ENCODE measurements at regions not wholly inside any gene's neighbourhood (a gene's known extent, or its start where the extent isn't known, plus 50 kb on each side); places are given as distances from the start of the nearest gene placed in this dataset.
"Not testable (repeated sequence)": the region's sequence is repeated elsewhere in the genome, so short reads cannot be mapped to it uniquely, and the experiment has no call there.

DNA sequence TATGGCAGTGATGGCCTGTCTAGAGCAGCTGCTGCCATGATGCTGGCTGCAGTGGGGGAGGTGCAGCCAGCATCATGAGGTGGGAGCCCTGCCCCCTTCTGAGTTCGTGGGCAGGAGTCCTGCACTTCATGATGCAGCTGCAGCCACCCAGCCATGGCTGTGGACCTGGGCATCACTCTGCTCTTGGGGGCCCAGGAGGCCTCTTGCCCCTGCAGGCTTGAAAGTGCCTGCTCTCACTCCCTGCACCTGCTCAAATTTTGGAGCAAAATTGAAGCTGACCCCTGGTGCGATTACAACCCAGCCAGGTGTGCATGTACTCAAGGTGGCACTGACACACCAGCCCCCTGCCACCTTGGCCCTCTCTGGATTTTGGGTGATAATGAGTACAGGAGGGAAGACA, 712.9 kb downstream of the NUP35 start:
- DNase-seq: no peak

DNA sequence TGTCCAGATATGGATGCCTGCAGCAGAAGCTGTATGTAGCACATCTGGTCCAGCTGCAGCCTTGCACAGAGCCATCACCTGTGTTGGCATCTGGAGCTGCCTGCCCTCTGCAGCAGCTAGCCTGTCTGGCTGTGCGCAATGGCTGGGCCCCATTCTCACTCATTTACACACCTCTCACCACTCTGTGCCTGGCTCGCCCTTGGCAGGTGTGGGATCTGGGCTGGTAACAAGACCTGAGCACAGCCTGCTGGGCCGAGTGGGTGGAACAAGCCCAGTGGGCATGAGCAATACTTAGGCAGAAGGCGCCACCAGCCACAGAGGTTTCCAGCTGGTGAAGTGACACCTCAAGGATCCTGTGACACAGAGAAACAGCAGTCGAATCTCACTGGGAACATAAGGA, 714.1 kb downstream of the NUP35 start:
- DNase-seq: no peak

DNA sequence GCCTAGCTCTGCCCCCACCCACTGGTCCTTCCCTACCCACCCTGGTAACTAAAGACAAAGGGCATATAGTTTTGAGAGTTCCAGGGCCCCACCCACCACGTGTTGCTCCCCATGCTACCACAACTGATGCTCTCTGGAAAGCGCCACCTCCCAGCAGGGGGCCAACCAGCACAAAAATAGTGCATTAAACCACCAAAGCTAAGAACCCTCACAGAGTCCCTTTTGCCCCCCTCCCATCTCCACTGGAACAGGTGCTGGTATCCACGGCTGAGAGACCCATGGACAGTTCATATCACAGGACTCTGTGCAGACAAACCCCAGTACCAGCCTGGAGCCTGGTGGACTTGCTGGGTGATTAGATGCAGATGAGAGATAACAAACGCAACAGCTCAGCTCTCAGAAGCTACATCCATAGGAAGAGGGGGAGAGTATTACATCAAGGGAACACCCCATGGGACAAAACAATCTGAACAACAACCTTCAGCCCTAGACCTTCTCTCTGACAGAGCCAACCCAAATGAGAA, 715.9 kb downstream of the NUP35 start:
- no peak for DNase-seq

DNA sequence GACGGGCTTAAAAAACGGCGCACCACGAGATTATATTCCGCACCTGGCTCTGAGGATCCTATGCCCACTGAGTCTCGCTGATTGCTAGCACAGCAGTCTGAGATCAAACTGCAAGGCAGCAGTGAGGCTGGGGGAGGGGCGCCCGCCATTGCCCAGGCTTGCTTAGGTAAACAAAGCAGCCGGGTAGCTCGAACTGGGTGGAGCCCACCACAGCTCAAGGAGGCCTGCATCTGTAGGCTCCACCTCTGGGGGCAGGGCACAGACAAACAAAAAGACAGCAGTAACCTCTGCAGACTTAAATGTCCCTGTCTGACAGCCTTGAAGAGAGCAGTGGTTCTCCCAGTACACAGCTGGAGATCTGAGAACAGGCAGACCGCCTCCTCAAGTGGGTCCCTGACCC, 725.6 kb downstream of the NUP35 start:
- DNase-seq: not testable (repeated sequence)

DNA sequence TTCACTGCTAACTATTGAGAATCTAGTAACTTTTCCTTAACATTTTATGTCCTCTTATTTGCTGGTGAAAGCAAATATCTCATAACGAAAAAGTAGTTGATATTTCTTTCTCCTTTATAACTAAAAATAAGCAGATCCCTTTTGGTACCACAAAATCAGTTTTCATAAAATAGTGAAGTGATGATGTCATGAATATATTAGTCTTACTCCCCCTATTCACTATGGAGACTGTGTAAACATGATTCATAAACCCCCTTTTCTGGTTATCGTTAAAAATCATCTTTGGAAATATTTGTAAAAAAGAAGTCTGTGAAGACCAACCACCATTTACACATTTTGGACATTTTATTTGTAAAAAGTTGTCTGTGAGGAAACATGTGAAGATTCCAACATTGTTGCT, 734.9 kb downstream of the NUP35 start:
- no peak for DNase-seq

DNA sequence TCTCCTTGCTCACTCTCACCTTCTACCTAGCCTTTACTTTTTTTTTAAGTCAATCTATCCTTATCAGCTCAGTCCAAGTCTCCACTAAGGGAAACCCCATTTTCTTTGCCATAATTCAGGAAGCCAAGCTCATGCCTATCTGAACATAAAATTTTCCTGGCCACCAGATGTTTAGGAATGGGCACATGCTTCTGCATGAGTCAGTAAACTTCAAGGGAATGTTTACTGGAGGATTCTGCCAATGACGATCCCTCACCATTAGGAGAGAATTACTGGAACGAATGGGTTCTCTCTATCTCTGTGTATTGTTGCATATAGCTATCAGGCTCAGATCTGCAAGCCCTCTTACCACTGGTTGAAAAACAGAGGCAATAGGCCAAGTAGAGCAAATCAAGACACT, 731.7 kb upstream of the ZNF804A start:
- no peak for DNase-seq

DNA sequence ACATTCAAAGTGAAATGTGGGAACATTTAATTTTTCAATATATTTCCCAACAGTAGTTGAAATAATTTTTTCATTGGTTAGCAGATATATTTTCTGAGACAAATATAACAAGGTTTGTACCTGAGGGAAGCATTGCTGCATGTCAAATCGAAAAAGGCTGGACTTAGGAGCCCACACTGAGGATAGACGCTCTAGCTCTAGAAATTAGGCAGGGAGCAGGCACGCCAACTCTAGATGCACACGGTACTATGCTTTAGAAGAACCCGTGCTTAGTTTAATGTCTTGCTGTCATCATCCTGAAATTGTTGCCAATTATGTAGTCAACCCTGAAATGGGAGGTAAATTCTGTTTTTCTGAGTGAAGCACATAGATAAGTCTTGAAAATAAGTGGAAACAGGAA, 731.1 kb upstream of the ZNF804A start:
- DNase-seq: no peak

DNA sequence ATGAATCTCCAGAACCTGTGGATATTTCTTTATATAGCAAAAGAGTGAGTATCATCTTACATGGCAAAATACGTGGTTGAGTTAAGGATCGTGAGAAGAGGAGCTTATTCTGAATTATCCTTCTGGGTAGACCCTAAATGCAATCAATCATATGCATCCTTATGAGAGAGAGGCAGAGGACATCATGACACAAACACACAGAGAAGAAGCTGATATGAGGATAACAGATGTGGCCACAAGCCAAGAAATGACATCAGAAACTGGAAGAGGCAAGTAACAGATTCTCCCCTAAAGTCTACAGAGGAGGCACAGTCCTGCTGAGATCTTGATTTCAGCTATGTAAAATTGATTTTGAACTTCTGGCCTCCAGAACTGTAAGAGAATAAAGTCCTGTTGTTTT, 730.2 kb upstream of the ZNF804A start:
- DNase-seq: no peak

DNA sequence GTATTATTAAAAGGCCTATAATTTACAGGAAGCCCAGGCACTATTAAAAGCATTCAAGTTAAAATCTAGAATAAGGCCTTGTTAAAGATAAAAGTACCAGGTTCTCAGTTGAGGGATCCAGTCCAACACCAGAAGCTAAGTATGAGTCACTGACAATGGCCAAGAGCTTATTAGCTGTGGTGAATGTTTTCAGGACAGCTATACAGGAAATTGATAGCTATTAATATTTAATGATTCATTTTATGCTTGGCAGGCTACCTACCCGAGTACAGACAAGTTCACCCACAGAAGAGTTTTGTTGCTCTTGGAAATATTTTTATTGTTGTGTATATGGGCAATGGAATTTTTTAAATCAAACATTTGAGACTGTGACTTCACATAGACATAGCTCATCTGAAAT, 729.6 kb upstream of the ZNF804A start:
- DNase-seq: no peak

DNA sequence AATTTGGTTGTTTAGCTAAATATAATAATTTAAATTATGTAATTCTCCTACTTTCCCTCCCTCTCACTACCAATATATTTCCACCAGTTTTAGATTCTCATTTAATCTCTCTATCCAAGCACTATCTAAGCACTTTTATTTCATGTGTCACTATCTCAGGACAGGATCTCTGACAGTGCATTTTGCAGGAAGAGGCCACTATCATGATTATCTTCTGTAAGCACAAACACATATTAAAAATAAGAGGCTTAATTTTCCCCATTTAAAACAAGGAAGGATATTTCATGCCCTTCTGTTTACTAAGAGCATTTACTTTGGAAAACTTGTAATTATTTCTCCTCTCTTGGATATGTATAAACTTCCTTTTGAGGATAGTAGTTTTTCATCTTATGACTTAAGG, 726.2 kb upstream of the ZNF804A start:
- no peak for DNase-seq

DNA sequence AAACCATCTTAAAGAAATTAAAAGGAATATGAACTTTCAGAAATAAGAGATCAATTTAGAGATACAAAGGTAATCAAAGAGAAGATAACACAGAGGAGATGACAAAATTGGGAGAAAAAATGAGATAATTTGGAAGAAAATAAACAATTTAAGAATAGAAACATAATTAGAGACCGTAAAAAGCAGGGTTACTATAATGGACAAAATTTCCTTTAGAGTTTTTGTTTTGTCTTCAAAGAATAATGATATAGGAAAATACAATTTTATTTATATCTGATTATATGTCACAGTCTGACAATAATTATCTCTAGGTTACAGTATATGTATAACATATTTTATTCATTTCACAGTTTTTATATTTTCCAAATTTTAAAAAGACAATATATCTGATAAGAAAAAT, 716.4 kb upstream of the ZNF804A start:
- no peak for DNase-seq

DNA sequence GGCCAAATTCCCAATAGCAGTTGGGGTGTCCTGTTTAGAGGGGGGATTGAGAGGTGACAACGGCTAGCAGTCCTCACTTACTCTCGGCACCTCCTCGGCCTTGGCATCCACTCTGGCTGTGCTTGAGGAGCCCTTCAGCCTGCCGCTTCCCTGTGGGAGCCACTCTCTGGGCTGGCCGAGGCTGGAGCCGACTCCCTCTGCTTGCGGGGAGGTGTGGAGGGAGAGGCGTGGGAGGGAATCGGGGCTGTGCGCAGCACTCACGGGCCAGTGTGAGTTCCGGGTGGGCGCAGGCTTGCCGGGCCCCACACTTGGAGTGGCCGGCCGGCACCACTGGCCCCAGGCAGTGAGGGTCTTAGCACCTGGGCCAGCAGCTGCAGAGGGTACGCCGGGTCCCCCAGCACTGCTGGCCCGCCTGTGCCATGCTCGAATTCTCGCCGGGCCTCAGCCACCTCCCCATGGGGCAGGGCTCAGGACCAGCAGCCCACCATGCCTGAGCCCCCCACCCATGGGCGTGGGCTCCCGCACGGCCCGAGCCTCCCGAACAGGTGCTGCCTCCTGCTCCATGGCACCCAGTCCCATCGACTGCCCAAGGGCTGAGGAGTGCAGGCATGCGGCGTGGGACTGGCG, 705.9 kb upstream of the ZNF804A start:
- no peak for DNase-seq

DNA sequence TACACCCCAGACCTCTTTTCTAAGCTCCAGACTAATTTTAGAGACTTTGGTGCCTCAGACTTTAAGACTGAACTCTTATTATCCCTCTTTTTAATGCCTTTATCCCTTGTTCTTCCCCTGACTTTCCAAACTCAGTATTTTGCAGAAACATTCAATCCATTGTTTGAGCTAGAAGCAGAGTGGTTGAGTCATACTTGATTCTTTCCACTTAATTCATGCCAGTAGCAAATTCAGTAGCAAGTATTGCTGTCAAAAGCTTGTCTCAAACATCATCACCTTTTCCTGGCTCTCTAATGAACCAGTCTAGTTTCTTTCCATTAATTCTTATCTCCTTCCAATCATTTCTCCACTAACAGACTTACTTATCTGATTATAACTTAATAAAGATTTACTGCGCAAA, 699.7 kb upstream of the ZNF804A start:
- no peak for DNase-seq

DNA sequence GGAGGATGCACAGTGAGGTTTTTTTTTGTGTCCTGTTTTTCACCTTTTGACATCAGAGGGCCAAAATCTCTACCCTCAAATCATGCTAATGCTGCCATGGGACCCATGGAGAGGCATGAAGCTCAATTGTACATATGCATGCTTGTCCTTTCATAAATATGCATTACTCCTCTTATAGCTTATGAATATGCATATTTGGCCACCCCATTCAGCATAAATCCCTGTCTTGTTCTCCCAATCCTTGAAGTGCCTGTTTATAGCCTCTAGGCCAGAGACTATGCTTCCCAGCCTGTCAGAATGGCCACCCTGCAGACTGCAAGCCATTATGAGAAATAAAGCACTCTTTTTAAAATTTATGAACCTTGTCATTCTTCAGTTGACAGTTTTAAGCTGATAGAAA, 696.4 kb upstream of the ZNF804A start:
- DNase-seq: no peak

DNA sequence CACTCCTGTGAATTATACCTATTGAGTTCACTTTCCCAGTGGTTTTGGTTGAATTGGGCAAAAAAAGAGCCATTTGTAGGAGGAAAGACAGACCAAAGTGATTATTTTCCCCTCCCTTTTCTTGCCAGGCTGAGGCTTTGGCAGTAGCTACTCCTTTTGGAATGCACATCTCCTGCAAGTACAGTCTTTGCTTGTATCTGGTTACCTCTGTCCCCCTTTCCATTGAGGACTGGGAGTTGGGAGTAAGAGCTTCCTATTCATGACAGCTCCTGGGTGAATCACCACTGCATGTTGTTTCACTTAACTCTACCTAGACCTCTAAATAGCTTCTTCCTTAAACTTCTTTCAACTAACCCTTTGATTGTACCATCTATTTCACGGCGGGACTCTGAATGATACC, 695.3 kb upstream of the ZNF804A start:
- DNase-seq: no peak

DNA sequence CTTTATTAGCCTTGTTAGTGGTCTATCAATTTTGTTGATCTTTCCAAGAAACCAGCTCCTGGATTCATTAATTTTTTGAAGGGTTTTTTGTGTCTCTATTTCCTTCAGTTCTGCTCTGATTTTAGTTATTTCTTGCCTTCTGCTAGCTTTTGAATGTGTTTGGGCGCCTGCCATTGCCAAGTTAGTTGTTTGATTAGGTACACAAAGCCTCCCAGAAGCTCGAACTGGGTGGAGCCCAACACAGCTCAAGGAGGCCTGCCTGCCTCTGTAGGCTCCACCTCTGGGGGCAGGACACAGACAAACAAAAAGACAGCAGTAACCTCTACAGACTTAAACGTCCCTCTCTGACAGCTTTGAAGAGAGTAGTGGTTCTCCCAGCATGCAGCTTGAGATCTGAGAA, 682.3 kb upstream of the ZNF804A start:
- not testable (repeated sequence) for DNase-seq

DNA sequence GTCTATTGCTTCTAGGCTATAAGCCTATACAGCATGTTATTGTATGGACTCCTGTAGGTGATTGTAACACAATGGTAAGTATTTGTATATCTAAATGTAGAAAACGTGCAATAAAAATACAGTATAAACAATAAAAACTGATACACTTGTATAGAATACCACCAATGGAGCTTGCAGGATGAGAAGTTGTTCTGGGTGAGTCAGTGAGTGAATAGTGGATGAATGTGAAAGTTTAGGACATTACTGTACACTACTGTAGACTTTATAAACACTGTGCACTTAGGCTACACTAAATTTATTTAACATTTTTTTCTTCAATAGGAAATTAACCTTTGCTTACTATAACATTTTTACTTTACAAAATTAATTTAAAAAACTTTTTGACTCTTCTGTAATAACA, 679.2 kb upstream of the ZNF804A start:
- DNase-seq: no peak

DNA sequence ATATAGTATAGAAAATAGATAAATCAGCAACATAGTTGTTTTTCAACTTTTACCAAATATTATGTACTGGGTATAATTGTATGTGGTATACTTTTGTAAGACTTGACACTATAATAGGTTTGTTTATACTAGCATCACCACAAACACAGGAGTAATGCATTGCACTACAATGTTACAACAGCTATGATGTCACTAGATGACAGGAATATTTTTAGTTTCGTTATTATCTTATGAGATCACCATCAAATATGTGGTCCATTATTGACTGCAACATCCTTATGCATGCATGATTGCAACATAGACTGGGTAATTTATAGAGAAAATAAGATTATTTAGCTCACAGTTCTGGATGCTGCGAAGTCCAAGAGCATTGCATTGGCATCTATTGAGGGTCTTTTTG, 678.4 kb upstream of the ZNF804A start:
- DNase-seq: no peak

DNA sequence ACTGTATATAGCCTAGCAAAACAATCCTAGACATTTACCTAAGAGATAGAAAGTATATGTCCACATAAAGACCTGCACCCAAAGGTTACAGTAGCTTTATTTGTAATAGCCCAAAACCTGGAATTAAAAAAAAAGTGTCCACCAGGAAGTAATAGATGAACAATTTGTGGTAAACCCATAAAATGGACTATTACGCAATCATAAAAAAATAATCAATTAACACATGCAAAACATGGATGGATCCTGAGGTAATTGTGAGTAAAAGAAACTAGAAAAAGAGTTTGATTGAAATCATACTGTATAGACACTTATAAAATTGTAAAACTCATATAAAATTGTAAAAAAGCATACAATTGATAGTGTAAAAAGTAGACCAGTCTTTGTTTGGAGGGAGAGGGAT, 673.0 kb upstream of the ZNF804A start:
- DNase-seq: no peak

DNA sequence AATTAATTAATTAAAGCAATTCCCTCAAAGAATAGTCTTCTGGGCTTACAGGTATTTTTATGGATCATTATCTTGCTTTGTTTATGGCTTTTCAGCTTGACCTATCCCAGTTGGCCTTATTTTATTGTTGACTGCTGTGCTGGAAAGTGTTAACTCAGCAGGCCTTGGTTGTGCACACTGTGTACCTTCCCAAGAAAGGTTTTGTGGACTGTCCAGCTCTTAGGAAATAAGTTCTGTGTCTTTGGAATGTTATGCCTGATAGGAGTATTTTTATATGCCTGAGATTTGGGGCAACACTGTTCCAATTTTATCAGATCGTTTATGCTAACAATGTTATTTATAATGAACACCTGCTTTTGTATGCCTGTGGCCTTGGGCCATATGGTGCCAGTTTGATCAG, 671.9 kb upstream of the ZNF804A start:
- no peak for DNase-seq

DNA sequence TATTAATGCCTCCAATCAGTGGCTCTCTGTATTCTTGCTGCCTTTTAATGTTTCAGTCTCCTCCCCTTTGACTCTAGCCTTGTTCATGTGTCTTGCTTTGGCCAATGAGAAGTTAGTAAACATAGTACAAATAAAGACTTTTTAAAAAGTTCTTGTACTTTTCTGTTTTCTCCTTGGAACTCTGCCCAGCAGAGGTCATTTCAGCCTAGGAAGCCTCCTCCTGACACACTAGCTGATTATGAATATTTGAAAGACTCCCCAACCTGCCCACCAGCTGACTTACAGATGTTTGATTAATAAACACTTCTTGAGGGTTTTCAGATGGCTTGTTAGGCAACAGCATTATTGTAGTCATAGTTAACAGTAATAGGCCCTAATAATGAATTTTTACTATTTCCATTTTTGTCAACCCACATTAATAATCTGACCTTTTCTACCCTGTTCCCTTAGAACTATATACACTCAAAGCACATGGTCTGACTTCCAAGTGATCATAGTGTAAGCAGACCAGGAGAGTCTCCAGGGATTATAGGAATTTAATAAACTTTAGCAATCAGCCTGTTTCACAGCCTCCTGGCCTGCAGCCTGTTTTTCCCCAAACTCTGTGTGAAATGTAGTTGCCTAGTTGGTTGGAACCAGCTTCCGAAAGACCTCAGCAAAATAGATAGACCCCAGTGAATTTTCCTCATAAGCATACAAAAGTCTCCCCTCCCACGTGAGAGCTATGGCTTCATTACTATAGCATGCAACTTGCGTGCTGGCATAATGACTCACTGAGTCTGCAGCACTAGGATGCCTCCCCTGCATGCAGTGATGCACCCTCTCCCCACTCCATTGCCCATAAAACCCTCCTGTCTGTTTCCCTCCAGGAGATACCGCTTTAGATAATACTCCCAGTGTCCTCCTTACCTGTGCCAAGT, 670.7 kb upstream of the ZNF804A start:
- DNase-seq: no peak

DNA sequence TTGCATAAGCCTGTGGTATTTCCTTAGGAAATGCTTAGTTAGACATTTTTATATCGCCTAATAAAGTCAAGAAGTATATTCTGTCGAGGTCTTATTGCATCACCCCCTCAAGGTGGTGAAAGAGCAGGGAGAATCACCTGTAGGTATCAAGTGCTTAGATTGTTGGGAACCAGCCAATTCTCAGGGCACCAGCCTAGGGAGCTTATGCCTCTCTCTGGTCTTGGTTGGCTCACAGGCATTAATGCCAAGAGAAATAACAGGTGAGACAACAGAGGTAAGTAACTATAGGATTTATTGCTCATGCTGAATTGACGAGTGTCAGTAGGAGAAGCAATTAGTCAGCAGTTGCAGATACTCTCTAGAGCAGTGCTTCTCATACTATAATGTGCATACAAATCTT, 663.3 kb upstream of the ZNF804A start:
- no peak for DNase-seq

DNA sequence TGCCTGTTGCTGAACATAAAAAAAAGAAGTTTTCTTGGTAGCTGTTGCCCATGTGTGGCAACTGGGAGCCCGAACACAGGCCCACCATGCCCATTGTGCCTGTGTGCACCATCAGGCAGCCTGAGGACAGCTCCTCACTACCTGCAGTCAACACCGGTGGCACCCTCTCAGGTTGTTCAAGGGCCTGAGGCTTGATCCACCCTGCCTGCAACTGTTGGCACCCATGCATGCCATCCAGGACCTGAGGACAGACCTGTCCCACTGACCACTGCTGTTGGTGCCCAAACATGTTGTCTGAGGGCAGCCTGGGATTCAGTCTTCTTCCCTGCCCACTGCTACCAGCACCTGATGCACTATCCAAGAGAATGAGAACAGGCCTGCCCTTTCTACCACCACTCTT, 661.1 kb upstream of the ZNF804A start:
- DNase-seq: no peak

DNA sequence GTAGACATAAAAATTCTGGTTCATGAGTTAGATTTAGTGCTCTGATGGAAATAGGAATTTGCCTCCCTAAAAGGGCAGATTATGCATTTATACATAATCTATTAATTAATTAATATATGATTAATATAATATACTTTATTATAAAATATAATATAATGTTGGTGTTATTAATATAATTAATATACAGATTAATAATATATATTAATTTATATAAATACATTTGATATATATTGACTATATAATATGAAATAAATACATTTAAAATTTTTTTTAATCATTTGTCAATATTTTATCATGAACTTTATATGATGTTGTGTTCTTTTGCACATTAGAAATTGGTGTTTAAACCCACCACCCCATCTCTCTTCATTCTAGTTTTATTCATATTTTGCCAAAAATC, 652.1 kb upstream of the ZNF804A start:
- no peak for DNase-seq

DNA sequence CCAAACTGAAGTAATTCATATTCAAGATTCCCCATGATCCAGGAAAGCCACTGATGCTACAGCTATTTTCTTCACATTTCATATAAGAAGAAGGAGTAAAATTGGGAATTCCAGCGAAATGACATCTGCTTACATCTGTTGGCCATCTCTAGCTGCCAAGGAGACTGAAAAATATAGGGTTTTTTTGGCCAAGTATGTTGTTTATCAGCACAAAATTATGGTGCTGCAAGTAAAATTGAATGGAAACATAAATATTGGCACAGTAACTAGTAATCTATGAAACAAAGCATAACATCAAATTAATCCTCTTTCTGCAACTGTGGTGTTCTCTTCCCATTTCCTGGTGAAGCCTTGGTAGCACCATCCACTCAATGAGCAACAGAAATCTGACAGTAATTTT, 649.5 kb upstream of the ZNF804A start:
- DNase-seq: no peak
